ENCODE measurements at regions not wholly inside any gene's neighbourhood (a gene's known extent, or its start where the extent isn't known, plus 50 kb on each side); places are given as distances from the start of the nearest gene placed in this dataset.
"Not testable (repeated sequence)": the region's sequence is repeated elsewhere in the genome, so short reads cannot be mapped to it uniquely, and the experiment has no call there.

DNA sequence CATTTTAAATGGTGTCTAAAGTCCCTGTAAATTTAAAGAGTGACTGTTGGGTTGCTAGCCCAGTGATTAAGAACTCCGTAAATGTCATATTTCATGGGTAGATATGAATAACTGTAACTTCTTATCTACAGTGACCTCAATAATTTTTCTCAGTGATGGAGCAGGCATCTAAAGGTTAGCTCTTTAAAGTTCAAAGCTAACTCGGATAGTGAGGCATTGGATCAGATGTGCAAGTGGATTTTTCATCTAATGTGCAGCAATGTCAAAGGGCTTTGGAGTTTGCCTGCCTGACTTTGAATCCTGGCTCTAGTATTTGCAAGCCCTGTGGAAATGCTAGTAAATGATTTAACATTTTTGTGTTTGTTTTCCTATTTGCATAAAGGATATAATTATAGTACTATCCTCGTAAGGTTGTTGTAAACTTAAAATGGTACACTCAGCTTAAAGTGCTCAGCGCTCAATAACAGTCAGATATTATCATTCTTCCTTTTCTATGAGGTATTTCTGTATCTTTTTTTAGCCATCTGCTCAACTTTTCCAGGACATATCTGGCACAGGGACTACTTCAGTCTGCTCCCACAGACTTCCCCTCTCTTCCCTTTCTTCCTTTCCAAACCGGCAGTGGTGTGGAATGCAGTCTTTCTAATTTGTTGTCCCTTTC is 163.7 kb upstream of the ELL2 start:
- no peak for DNase-seq

DNA sequence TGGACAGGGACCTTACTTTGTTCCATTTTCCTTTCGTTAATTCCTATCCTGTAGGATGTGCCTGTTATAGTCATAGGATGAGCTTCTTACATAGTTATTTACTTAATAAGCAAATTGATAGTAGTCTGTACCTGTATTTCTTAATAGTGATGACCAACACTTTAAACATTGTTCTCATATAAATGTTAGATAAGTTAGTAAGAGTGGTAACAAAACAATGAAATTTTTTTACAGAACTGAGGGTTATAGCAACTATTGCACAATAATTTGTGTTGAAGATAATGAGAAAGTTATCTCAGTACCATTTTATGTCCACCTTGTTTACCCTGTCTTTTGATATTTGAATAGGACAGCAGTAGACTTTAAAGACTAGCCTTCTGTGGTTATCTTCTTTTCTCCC is 162.9 kb upstream of the ELL2 start:
- no peak for DNase-seq

DNA sequence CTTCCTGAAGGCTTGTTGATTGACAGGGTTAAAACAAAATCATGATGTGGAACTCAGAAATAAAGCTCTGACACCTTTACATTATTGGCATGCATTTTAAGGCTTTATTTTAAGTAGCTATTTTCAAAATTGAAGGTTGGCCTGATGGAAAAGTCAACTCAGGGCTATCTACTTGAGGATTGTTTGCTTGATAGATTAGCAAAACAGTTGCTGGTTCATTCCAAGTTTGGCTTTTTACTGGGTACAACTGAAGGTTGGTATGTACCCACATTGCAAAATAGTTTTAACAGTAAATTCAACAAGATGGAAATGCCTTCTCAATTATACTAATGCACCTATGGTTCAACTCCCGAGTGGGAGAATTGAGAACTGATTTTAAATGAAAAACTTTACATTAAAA is 161.8 kb upstream of the ELL2 start:
- no peak for DNase-seq

DNA sequence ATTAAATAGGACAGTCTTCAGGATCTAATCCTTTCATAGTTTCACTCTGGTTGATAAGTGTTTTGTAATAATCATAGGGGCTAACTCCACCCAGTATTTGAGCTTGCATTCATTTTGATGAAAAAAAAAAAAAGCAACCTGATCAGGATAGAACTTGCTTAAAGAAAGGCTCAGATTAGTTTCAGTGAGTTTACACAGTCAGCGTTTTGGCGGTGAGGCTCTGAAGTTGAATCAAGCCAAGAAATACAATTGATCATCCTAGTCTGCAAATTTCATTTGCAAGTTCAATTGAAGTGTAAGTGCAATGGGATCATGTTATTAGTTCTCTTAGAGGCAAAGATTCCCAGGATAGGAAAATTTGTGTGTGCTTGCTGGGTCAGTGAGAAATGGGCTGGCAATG is 159.7 kb upstream of the ELL2 start:
- no peak for DNase-seq

DNA sequence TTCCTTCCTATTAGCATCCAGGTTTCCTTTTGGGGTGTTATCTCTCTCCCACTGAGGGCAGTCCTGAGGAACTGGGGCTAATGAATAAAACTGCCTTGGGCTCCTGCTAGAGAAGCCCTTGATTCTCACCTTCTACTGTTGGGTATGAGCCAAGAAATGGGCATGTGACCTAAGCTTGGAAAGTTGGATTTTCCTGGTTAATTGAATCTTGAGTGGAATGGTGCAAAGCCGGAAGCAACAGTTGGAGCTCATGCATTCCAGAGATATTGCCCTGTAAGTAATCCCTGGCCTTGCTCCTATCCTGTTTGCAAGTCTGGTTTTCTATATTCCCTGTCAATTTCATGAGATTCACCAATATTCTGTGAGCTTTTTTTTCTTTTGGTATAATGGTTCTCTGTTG is 158.5 kb upstream of the ELL2 start:
- DNase-seq, result no peak

DNA sequence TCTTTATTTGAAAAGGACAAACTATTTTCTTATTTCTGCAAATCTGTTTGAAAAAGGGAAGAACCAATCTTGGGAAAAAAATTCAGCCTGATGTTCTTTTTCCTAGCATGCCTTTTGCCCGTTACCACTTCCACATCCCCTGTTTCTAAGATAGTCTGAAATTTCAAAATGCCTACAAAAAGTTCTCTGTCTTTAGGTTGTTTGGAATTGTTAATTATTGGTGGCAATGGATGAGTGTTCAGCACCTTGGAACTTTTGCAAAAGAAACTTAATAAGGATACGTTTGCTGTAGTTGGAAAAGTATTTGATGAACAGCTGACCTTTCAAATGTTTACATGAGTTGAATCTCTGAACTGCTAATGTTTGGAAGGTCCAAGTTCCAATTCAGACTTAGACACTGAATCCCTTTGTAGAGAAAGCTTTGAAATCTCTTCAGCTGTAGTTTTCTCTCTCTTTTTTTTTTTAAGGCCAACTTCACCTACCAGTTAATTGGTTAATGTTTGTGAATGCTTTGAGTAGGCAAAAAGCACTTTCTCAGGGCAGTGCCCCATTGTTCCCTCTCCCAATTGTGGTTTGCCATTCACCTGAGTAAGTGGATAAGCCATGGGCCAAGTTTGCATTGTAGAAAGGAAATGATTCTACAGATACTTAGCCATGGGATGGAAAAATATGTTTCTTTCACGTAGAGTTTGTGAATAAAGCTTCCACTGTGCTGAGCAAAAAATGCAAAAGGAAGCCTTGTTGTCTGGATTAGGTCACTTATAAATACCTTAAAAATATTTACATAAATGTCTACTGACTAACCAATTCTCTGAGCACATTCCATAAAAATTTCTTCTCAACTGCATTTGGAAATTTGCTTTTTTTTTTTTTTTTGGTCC is 156.4 kb upstream of the ELL2 start:
- DNase-seq, result peak; percentile 72

DNA sequence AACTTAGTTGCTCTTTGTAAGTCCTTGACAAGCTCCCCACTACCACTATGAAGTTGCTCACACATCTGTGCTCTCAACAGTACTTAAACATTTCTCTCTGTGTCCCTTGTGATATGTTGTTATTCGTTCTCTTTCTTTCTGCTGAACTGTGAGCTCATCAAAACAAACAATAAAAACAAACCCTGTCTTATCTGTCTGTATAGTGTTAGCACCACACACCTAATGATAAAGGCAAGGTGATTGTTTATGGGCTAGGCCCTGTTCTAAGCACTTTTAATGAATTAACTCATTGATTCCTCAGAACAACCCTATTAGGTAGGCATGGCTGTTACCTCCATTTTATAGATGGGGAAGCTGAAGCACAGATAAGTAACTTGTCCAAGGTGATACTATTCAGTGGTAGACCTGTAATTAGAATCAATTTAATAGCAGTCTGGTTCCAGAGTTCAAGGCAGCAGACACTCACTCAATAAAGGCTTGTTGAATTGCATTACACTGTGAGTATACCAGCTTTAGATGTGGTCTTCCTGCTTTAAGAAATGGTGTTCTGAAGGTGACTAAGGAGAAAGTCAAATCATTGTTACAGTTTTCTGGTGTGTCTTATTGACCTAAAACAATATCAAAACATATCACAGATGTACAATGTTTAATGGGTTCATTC is 153.6 kb upstream of the ELL2 start:
- DNase-seq, result no peak

DNA sequence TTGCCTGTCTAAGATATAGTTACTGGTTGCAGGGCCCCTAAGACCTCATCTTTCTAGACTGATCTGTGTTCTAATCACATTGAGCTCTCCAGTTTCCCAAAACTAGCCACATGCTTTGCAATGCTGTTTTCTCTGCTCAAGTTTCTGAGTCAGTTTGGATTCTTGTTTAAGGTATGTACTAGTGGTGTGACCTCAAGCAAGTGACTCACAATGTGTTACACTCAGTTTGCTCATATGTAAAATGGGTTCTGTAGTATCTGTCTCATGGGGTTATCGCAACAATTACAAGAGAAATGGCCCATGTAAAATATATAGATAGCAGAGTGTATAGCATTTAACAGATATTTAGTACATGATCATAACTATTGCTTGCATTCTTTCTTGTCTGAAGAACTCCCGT is 153.1 kb upstream of the ELL2 start:
- DNase-seq, result peak; percentile 69

DNA sequence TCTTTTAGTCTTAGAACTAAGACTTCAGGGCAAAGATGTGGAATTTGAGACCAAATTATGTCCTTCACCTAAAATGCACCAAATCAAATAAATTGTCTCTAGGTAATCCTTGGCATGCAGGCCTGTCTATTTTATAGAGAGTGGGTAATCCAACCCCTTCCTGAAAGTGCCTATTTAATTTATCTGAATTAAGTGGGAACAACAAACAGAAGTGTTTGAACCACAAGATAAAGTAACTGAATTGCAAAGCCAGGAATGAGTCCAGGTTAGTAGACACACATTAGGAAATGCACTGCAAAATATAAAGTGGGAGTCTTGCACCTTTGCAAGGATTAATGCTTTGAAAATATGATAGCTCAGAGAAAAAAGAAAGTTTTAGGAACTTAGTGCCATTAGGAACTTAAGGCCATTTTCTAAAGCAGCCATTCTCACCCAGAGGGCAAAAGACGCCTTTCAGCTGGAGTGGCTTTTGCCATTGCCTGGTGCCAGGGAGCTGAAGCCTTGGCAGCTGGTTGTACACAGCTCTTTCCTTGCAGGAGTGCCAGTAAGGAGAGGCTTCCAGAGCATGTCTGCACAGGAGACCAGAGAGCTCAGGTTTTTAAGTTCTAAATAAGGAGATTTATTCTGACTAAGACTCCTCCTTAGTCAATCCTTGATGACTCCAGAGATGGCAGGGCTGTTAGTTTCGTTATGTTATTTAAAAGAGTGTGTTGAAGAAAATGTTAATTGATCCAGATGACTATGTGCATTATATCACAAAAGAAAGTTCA is 151.7 kb upstream of the ELL2 start:
- DNase-seq, result no peak

DNA sequence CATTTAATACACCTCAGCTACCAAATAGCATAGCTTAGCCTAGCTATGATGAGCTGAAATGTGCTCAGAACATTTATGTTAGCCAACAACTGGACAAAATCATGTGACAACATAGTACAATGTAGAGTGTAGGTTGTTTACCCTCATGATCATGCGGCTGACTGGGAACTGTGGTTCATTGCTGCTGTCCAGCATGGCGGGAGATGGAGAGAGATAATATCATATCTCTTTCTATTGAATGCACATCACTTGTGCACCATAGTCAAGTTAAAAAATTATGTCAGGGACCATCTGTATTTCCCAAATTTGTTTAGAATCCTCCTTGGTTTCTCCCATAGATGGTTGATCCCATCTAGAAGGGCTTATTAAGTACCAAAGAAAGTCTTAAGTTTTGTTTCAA is 151.1 kb upstream of the ELL2 start:
- no peak for DNase-seq

DNA sequence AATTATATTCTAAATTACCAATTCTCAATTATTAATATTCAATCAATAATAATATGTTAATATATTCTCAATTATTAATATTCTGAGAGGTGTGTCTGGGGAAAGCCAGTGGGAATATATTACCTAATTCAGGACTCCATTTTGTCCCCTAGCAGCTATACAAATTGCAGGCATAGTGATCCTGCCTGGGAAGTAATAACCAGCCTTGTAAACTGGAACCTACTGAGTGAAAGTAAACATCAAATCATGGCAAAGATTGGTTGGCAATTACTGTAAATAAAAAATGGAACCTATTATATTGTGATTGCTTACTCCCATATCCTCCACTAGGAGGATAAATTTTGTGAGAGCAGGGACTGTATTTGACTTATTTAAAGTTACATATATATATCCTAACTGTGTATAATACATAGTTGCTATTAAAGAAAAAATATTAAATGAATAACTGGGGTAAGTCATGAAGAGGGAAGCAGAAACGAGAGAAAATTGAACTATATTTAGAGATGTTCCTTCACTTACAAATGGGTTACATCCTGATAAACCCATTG is 150.5 kb upstream of the ELL2 start:
- no peak for DNase-seq

DNA sequence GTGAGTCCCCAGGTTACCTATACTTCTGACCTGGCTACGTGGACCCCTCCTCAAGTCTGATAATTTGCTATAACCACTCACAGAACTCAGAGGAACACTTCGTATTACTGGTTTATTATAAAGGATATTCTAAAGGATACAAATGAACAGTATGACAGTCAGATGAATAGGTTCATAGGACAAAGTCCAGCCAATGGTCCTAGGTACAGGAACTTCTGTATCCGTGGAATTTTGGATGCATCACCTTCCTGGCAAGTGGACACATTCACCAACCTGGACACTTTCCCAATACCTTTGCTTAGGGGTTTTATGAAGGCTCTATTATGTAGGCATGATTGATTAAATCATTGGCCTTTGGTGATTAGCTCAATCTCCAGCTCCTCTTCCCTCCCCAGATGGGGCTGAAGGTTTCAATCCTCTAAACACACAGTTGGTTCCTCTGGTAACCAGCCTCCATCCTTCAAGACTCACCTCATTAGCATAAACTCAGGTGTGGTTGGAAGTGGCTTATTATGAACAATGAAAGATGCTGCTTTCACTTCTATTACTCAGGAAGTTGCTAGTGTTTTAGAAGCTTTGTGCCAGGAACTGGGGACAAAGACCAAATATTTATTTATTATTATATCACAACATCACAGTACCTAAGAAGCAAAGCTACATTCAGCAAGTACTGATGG is 149.6 kb upstream of the ELL2 start:
- DNase-seq, result no peak

DNA sequence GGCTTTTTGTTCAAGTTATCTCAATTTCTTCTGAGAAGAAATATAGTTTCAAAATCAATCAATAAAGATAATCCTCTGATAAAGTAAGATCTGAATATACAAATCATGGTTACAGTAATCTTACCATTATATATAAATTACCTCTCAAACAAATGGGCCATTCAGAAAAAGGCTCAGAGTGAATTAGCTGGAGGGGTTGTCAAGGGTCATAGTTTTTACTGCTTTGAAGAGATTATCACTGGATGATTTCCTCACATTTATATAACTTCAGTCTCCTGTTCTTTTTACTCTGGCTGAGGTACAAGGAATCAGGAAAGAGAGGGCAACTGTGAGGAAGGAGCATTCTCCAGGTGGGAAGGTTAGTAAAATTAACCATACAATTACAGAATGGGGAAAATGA is 148.6 kb upstream of the ELL2 start:
- no peak for DNase-seq

DNA sequence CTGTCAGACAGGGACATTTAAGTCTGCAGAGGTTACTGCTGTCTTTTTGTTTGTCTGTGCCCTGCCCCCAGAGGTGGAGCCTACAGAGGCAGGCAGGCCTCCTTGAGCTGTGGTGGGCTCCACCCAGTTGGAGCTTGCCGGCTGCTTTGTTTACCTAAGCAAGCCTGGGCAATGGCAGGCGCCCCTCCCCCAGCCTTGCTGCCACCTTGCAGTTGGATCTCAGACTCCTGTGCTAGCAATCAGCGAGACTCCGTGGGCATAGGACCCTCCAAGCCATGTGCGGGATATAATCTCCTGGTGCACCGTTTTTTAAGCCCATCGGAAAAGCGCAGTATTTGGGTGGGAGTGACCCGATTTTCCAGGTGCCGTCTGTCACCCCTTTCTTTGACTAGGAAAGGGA is 147.0 kb upstream of the ELL2 start:
- not testable (repeated sequence) for DNase-seq

DNA sequence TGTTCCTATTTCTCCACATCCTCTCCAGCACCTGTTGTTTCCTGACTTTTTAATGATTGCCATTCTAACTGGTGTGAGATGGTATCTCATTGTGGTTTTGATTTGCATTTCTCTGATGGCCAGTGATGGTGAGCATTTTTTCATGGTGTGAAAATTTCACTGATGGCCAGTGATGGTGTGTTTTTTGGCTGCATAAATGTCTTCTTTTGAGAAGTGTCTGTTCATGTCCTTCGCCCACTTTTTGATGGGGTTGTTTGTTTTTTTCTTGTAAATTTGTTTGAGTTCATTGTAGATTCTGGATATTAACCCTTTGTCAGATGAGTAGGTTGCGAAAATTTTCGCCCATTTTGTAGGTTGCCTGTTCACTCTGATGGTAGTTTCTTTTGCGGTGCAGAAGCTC is 142.2 kb upstream of the ELL2 start:
- not testable (repeated sequence) for DNase-seq

DNA sequence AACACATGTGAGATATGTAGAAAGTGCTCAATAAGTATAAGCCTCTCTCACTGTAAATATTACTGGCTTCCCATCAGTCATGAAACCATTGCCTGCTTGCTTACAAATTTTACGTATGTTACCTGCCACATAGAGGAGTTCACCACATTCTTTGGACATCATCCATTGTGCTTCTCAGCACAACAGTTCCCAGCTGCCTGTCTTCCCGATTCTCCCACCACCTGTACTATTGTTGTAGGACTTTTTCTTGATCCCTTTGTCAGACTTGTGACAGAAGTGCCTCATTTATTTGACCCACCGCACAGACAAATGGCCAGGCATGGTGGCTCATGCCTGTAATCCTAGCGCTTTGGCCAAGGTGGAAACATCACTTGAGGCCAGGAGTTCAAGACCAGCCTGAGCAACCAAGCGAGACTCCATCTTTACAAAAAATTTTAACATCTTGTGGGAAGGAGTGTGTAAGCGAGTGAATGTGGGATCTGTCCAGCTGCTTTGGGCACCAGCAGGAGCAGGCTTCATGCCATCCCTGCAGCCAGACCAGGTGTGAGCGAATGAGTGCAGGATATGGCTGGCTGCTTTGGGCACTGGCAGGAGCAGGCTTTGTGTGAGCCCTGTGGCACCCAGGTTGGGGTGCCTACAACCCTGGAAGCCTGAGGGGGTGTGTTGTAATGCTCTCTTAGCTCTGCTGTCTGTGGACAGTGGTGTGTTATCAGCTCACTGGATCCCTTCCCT is 139.9 kb upstream of the ELL2 start:
- no peak for DNase-seq

DNA sequence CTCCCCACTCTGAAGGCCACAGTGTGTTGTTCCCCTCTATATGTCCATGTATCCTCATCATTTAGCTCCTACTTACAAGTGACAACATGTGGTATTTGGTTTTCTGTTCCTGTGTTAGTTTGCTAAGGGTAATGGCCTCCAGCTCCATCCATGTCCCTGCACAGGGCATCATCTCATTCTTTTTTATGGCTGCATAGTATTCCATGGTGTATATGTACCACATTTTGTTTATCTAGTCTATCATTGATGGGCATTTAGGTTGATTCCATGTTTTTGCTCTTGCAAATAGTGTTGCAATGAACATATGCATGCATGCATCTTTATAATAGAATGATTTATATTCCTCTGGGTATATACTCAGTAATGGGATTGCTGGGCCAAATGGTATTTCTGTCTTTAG is 135.8 kb upstream of the ELL2 start:
- DNase-seq, result not testable (repeated sequence)

DNA sequence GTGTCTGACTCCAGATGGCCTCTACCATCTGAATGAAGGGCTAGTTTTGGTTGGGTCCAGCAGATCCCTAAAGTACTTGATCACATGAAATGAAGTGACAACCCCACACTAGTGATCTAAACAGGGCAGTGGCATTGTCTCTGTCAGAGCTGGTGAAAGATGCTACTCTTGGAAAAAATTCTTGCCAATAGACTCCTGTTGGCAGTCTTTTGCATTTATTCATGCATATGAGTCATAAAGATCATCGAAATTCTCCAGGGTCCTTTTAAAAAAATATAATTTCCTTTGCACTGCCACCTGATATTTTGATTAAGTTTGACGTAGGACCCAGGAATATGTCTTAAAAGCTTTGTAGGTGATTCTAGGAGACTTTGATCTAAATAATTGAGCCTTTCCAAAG is 135.1 kb upstream of the ELL2 start:
- DNase-seq, result peak; percentile 29

DNA sequence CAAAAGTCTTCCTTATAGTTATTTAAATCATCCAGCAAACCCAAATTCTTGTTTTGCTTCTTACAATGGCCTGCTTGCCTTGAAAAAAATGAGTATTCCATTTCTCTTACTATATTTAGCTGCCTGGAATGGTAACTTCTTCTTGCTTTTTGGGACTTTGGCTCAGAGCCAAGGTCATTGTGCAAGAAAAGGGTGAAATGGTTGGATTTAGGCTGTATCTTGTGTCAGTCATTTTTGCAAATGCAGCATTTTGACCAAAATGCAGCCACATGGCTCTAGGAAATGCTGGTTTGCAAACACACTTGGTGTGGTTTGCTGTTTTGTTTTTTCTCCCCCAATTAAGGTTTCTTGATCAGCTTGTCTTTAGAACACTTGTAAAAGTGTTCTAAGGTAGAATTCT is 133.3 kb upstream of the ELL2 start:
- DNase-seq, result no peak

DNA sequence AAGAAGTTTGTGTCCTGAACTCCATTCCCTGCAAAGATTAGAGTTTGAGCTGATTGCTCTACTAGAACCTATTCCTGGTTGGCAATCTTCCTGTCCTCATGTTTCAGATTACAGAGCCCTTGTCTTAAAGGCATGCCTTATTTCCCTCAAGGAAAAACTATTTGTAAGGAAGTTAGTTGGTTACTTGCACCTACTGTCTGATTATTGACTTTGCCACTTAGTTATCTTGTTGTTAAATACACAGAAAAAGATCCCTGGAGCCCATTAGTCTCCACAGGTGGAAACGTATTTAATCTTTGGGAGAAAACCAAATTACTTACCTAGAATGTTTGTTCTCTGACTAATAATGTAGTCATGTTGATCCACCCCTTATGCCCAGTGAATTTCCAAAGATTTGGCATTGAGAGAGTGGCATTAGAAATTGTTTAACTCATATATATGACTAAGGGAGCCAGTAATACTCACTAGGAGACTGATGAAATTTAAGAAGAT is 132.3 kb upstream of the ELL2 start:
- DNase-seq, result no peak

DNA sequence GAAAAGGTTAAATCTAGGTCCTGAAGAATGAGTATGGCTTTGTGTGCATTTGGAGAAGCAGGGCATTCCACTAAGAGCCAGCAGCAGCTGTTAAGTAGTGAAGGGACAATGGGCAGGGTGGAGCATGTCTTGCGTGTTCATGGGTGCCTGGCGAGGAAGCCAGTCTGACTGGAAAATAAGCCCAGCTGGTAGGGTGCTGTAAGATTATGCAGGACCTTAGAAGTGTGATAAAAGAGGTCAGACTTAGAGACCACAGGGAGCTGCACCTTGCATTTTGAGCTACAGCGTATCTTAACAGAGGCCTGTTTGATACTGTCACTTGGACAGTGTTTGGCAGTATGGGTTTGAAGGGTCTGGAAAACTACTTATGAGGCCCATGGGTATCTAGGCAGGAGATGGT is 131.7 kb upstream of the ELL2 start:
- no peak for DNase-seq

All from fibroblast of skin of back (primary cell).